DND-41 (cell line): ENCODE measurements at regions not wholly inside any gene's neighbourhood (a gene's known extent, or its start where the extent isn't known, plus 50 kb on each side); places are given as distances from the start of the nearest gene placed in this dataset.

Experiments used
- EZH2 ChIP-seq: IDR thresholded peaks from 3 replicates; pipeline ENCODE4 v1.6.1; 2012; ENCODE audit warnings: borderline replicate concordance, low read depth, mild to moderate bottlenecking, moderate library complexity, low read length, inconsistent platforms; ENCODE audit not compliant: severe bottlenecking
- TF ChIP-seq, protein P1 (sequence below): IDR thresholded peaks from 2 replicates; pipeline ENCODE4 v1.5.1; 2012; ENCODE audit warnings: borderline replicate concordance, low read length, moderate library complexity, mild to moderate bottlenecking; ENCODE audit not compliant: poor library complexity, severe bottlenecking; ENCODE audit errors: extremely low read depth

DNA sequence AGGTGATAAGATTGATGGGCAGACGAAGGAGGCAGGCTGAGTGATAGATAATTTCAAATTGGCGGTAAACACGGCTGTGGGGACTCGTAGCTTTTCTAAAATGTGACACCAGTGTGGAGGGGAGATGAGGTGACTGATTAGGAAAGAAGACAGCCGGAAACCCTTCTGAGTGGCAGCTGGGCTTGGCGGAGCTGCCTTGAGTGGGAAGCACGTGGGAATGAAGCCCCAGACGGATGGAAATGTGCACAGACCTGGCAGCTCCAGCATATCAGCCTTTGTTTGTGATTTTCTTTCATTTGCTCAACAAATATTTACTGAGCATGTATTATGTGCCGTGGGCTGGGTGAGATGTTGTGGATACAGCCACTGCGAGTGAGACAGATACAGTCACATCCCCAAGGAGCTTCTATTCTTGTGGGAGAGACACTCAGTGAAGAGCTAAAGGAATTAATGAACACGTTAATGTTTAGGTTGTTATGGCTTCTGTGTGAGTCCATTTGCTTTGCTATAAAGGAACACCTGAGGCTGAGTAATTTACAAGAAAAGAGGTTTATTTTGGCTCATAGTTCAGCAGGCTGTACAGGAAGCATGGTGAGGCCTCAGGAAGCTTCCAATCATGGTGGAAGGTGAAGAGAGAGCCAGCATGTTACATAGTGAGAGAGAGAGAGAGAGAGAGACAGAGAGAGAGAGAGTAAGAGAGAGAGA lies 65.5 kb upstream of the LHX5 start:
- TF ChIP-seq, protein P1, sequence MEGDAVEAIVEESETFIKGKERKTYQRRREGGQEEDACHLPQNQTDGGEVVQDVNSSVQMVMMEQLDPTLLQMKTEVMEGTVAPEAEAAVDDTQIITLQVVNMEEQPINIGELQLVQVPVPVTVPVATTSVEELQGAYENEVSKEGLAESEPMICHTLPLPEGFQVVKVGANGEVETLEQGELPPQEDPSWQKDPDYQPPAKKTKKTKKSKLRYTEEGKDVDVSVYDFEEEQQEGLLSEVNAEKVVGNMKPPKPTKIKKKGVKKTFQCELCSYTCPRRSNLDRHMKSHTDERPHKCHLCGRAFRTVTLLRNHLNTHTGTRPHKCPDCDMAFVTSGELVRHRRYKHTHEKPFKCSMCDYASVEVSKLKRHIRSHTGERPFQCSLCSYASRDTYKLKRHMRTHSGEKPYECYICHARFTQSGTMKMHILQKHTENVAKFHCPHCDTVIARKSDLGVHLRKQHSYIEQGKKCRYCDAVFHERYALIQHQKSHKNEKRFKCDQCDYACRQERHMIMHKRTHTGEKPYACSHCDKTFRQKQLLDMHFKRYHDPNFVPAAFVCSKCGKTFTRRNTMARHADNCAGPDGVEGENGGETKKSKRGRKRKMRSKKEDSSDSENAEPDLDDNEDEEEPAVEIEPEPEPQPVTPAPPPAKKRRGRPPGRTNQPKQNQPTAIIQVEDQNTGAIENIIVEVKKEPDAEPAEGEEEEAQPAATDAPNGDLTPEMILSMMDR: no peak
- TF ChIP-seq EZH2: no peak
